ENCODE measurements at regions not wholly inside any gene's neighbourhood (a gene's known extent, or its start where the extent isn't known, plus 50 kb on each side); places are given as distances from the start of the nearest gene placed in this dataset.

DNA sequence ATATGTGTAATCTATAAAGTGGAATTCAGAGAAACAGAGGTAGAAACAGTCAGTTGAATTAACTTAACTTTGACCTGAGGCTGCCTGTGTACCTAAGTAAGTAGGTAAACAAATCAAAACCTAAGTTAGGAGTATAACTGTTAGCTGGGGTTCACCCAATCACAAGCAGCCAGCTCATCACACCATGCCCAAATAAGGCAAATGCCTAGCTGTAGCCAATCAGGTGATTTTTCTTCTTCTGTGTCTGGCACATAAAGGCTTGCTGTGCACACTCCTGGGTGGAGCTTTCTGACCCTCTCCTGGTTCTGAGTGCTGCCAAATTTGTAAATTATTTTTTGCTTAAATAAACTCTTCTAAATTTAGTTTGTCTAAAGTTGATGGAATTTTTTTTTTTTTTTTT, 54.7 kb upstream of the TRIM39 start:
- TF ChIP-seq Cebpa-rat (IDR thresholded peaks at IDR 0.05) = no peak
- H3K9ac ChIP-seq = no peak overlapping the region
- H3K27ac ChIP-seq = no peak overlapping the region
- H3K27me3 ChIP-seq = no peaks in the 10 kb centered on the region
- H3K36me3 ChIP-seq = peaks cover 0 to 10% (median 0%) of the 10 kb centered on the region in 11 experiments; a peak in 4 of 22 replicates
- H3K4me3 ChIP-seq = no peak overlapping the region
- H3K4me2 ChIP-seq = no peak overlapping the region
- no peaks in the 10 kb centered on the region for H4K20me1 ChIP-seq
- H3K4me1 ChIP-seq = peaks cover 0 to 15% (median 2%) of the 10 kb centered on the region in 10 experiments; a peak in 8 of 20 replicates
- peaks cover 5 to 19% (median 13%) of the 10 kb centered on the region in 11 experiments; a peak in 17 of 22 replicates for H3K9me3 ChIP-seq (replicated peaks in 1 of 11)

DNA sequence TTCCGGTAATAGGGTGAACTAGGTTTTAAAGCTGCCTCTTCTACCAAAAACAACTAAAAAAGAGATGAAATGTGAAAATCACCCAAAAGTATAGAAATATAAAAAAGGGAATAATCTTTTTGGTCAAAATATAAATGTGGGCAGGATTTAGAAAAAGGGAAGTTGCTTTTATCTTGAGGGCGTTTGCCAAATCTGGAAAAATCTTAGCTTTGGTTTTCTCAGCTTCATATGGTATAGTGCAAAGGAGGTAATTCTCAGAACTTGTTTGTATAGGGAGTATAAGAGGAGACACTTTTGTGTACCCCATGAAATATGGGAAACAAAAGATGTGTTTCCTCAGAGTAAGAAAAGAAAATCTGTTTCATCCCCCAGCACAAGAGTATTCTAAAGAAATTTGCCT, 54.2 kb upstream of the TRIM26 start:
- no peak for TF ChIP-seq Cebpa-rat (IDR thresholded peaks at IDR 0.05)
- H3K9me3 ChIP-seq (replicated peaks in 1 of 11) = peaks cover 6 to 34% (median 27%) of the 10 kb centered on the region in 11 experiments; a peak in 20 of 22 replicates
- H3K4me2 ChIP-seq = peak overlapping the region in 4 of 11 experiments; percentile 27 to 67 (median 52); a peak in 7 of 22 replicates
- H3K27me3 ChIP-seq = no peaks in the 10 kb centered on the region
- H3K27ac ChIP-seq = no peak overlapping the region
- peaks cover 16 to 48% (median 34%) of the 10 kb centered on the region in 11 experiments for H3K36me3 ChIP-seq
- peaks cover 0 to 15% (median 2%) of the 10 kb centered on the region in 10 experiments; a peak in 8 of 20 replicates for H3K4me1 ChIP-seq
- peaks cover 0 to 14% (median 0%) of the 10 kb centered on the region in 11 experiments; a peak in 1 of 22 replicates for H4K20me1 ChIP-seq
- H3K4me3 ChIP-seq = no peak overlapping the region
- no peak overlapping the region for H3K9ac ChIP-seq

DNA sequence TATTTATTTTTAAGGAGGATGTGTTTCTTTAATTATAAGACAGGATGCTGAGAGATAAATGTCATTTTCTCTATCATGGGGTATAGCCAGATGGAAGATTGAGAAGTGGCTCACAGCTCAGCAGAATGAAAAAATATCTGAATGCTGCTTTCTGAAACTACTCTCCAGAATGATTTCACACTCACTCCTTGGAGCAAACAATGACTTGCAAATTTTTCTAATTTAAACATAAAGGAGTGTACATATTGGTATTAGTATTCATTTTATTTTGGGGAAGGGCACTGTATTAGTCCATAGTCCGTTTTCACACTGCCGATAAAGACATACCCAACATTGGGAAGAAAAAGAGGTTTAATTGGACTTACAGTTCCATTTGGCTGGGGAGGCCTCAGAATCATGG, 52.4 kb upstream of the TRIM26 start:
- peaks cover under 1 to 18% (median 6%) of the 10 kb centered on the region in 10 experiments; a peak in 15 of 20 replicates for H3K4me1 ChIP-seq
- H3K9me3 ChIP-seq (replicated peaks in 1 of 11) = peaks cover 0 to 16% (median 15%) of the 10 kb centered on the region in 11 experiments; a peak in 20 of 22 replicates
- H3K4me3 ChIP-seq = no peak overlapping the region
- H3K4me2 ChIP-seq = no peak overlapping the region
- no peak for TF ChIP-seq Cebpa-rat (IDR thresholded peaks at IDR 0.05)
- no peak overlapping the region for H3K9ac ChIP-seq
- no peak overlapping the region for H3K27ac ChIP-seq
- peaks cover 0 to 32% (median 8%) of the 10 kb centered on the region in 11 experiments; a peak in 9 of 22 replicates for H4K20me1 ChIP-seq
- peaks cover 16 to 58% (median 45%) of the 10 kb centered on the region in 11 experiments for H3K36me3 ChIP-seq
- H3K27me3 ChIP-seq = 0 out of 22 replicates have a peak, but pooled peaks cover 0 to 4% (median 0%) of the 10 kb centered on the region in 11 experiments

GRCh38 chr6:30265181-30265580, 52.0 kb upstream of the TRIM26 start:
- TF ChIP-seq Cebpa-rat (IDR thresholded peaks at IDR 0.05) = no peak
- Histone ChIP-seq H3K4me3 (no peak overlapping the region), H3K9ac (no peak overlapping the region), H3K9me3 (replicated peaks in 1 of 11) (peaks cover 0 to 15% (median 13%) of the 10 kb centered on the region in 11 experiments; a peak in 20 of 22 replicates), H3K27ac (no peak overlapping the region), H3K36me3 (peaks cover 16 to 58% (median 45%) of the 10 kb centered on the region in 11 experiments), H4K20me1 (peaks cover 0 to 36% (median 10%) of the 10 kb centered on the region in 11 experiments; a peak in 10 of 22 replicates), H3K27me3 (peaks cover 0 to 8% (median 0%) of the 10 kb centered on the region in 11 experiments; a peak in 1 of 22 replicates), H3K4me1 (peaks cover 4 to 22% (median 10%) of the 10 kb centered on the region in 10 experiments), H3K4me2 (no peak overlapping the region)

DNA sequence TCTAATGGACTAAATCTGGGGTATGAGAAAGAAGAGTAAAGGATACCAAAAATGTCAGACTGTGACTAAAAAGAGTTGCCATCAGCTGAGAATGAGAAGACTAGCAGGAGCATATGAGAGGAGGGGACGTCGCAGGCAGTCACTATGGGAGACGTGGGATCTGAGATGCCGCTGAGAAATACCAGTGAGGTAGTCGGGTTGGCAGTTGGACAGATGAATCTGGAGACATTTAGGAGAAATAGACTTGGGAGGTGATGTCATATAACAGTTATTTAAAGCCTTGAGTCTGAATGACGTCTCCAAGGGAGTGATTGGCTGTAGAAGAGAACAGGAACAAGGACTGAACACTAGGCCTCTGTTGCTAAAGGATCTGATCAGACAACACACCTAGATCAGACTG, 51.5 kb upstream of the TRIM26 start:
- H3K9ac ChIP-seq = no peak overlapping the region
- H4K20me1 ChIP-seq = peaks cover 0 to 37% (median 10%) of the 10 kb centered on the region in 11 experiments; a peak in 10 of 22 replicates
- peaks cover 0 to 15% (median 13%) of the 10 kb centered on the region in 11 experiments; a peak in 20 of 22 replicates for H3K9me3 ChIP-seq (replicated peaks in 1 of 11)
- H3K27me3 ChIP-seq = peaks cover 0 to 8% (median 0%) of the 10 kb centered on the region in 11 experiments; a peak in 1 of 22 replicates
- H3K4me3 ChIP-seq = no peak overlapping the region
- no peak overlapping the region for H3K4me2 ChIP-seq
- no peak for TF ChIP-seq Cebpa-rat (IDR thresholded peaks at IDR 0.05)
- H3K27ac ChIP-seq = no peak overlapping the region
- H3K4me1 ChIP-seq = peaks cover 8 to 26% (median 14%) of the 10 kb centered on the region in 10 experiments
- H3K36me3 ChIP-seq = peaks cover 16 to 58% (median 45%) of the 10 kb centered on the region in 11 experiments

DNA sequence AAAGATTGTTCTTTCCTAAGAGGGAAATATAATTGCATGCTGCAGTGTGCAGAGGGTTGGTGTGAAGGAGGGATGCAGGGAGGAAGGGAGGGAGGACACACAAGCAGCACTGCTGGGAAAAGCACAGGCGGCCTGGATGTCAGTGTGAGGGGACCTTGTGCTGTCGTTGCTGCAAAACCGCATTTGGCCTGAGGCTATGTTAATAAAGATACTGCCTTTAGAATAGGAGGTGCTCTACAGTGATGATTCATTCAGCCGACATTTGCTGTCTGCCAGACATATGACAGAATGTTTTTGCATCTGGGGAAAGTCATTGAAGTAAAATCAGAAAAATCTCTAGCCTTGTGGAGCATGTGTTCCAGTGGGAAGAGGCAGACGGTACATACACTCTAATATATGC, 50.5 kb upstream of the TRIM26 start:
- Histone ChIP-seq H3K27me3 (peaks cover 0 to 8% (median 0%) of the 10 kb centered on the region in 11 experiments; a peak in 1 of 22 replicates), H4K20me1 (peaks cover 0 to 37% (median 10%) of the 10 kb centered on the region in 11 experiments; a peak in 10 of 22 replicates), H3K36me3 (peaks cover 16 to 58% (median 45%) of the 10 kb centered on the region in 11 experiments), H3K4me3 (no peak overlapping the region), H3K27ac (no peak overlapping the region), H3K9ac (no peak overlapping the region), H3K9me3 (replicated peaks in 1 of 11) (peaks cover 0 to 15% (median 13%) of the 10 kb centered on the region in 11 experiments; a peak in 20 of 22 replicates), H3K4me1 (peaks cover 13 to 31% (median 18%) of the 10 kb centered on the region in 10 experiments), H3K4me2 (no peak overlapping the region)
- no peak for TF ChIP-seq Cebpa-rat (IDR thresholded peaks at IDR 0.05)
